ENCODE measurements at regions not wholly inside any gene's neighbourhood (a gene's known extent, or its start where the extent isn't known, plus 50 kb on each side); places are given as distances from the start of the nearest gene placed in this dataset.

GRCh38 chr3:25335356-25335755 is 92.7 kb upstream of the RARB start:
- ATAC-seq (no peak), DNase-seq (ENCODE audit: low read depth, low spot score) (no peak)
- POLR2A ChIA-PET = no interaction called here
- Histone ChIP-seq H3K9me3 (ENCODE audit: control insufficient read depth, insufficient read depth, low read depth, low read length) (no peaks in the 10 kb centered on the region), H3K27ac (ENCODE audit: low read length) (no peak overlapping the region), H3K27me3 (ENCODE audit: control insufficient read depth, insufficient read depth, low read length) (no peaks in the 10 kb centered on the region), H3K36me3 (ENCODE audit: control insufficient read depth, insufficient read depth, low read length) (no peaks in the 10 kb centered on the region), H3K4me1 (ENCODE audit: control insufficient read depth, insufficient read depth, low read length) (no peaks in the 10 kb centered on the region), H3K4me3 (ENCODE audit: low read depth in 2 of 2, low read length in 2 of 2) (no peak overlapping the region)
- in situ Hi-C loops (cut with HindIII; ENCODE audit: low pct_unique_long_range_greater_than_20kb, low sequenced_read_pairs) = no loop called here
- CTCF ChIA-PET = no interaction called here
- intact Hi-C loops (cut with micrococcal nuclease; ENCODE audit: unreplicated experiment) = no loop called here
- BruUV-seq (replicated peaks) = no TSS peak
- TF ChIP-seq SIN3A (IDR thresholded peaks at IDR 0.05; ENCODE audit: borderline replicate concordance, insufficient read depth, low read depth, low read length) = no peak
- TF ChIP-seq TCF7L2 (IDR thresholded peaks at IDR 0.05; ENCODE audit: low read depth, low read length) = no peak
- no peak for TF ChIP-seq CTCF (IDR thresholded peaks at IDR 0.05)
- TF ChIP-seq REST (IDR thresholded peaks at IDR 0.05; ENCODE audit: insufficient read depth in 1 of 2, low read depth in 2 of 2, low read length in 1 of 2) = no peak
- no peak for TF ChIP-seq POLR2AphosphoS5 (IDR thresholded peaks at IDR 0.05; ENCODE audit: low read depth, low read length)

GRCh38 chr3:25338158-25338725 is 89.8 kb upstream of the RARB start:
- no peak overlapping the region for H3K27ac ChIP-seq (ENCODE audit: low read length)
- intact Hi-C loops (cut with micrococcal nuclease; ENCODE audit: unreplicated experiment) (no loop called here), in situ Hi-C loops (cut with HindIII; ENCODE audit: low pct_unique_long_range_greater_than_20kb, low sequenced_read_pairs) (no loop called here)
- H3K4me3 ChIP-seq (ENCODE audit: low read depth in 2 of 2, low read length in 2 of 2) = no peak overlapping the region
- H3K9me3 ChIP-seq (ENCODE audit: control insufficient read depth, insufficient read depth, low read depth, low read length) = no peaks in the 10 kb centered on the region
- H3K36me3 ChIP-seq (ENCODE audit: control insufficient read depth, insufficient read depth, low read length) = no peaks in the 10 kb centered on the region
- ChIA-PET CTCF (no interaction called here), POLR2A (no interaction called here)
- H3K27me3 ChIP-seq (ENCODE audit: control insufficient read depth, insufficient read depth, low read length) = no peaks in the 10 kb centered on the region
- ATAC-seq (no peak), DNase-seq (ENCODE audit: low read depth, low spot score) (no peak)
- TF ChIP-seq CTCF (IDR thresholded peaks at IDR 0.05) = no peak
- TF ChIP-seq SIN3A (IDR thresholded peaks at IDR 0.05; ENCODE audit: borderline replicate concordance, insufficient read depth, low read depth, low read length) = no peak
- no peak for TF ChIP-seq POLR2AphosphoS5 (IDR thresholded peaks at IDR 0.05; ENCODE audit: low read depth, low read length)
- TF ChIP-seq TCF7L2 (IDR thresholded peaks at IDR 0.05; ENCODE audit: low read depth, low read length) = no peak
- TF ChIP-seq REST (IDR thresholded peaks at IDR 0.05; ENCODE audit: insufficient read depth in 1 of 2, low read depth in 2 of 2, low read length in 1 of 2) = no peak
- no TSS peak for BruUV-seq (replicated peaks)
- H3K4me1 ChIP-seq (ENCODE audit: control insufficient read depth, insufficient read depth, low read length) = no peaks in the 10 kb centered on the region
